ENCODE measurements at regions not wholly inside any gene's neighbourhood (a gene's known extent, or its start where the extent isn't known, plus 50 kb on each side); places are given as distances from the start of the nearest gene placed in this dataset.

- TF ChIP-seq POLR2A (IDR thresholded peaks at IDR 0.05) = no peak
- TF ChIP-seq, protein P1, sequence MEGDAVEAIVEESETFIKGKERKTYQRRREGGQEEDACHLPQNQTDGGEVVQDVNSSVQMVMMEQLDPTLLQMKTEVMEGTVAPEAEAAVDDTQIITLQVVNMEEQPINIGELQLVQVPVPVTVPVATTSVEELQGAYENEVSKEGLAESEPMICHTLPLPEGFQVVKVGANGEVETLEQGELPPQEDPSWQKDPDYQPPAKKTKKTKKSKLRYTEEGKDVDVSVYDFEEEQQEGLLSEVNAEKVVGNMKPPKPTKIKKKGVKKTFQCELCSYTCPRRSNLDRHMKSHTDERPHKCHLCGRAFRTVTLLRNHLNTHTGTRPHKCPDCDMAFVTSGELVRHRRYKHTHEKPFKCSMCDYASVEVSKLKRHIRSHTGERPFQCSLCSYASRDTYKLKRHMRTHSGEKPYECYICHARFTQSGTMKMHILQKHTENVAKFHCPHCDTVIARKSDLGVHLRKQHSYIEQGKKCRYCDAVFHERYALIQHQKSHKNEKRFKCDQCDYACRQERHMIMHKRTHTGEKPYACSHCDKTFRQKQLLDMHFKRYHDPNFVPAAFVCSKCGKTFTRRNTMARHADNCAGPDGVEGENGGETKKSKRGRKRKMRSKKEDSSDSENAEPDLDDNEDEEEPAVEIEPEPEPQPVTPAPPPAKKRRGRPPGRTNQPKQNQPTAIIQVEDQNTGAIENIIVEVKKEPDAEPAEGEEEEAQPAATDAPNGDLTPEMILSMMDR (IDR thresholded peaks at IDR 0.05 in 4 of 5, conservative IDR thresholded peaks at IDR 0.05 in 1 of 5) = no peak
These were observed 1103.1 kb downstream of the MAT2B start for GRCh38 chr5:164608507-164608906.

Measured in gastrocnemius medialis (tissue), 4 donors.